DOHH2 (cell line): ENCODE measurements at regions not wholly inside any gene's neighbourhood (a gene's known extent, or its start where the extent isn't known, plus 50 kb on each side); places are given as distances from the start of the nearest gene placed in this dataset.

Experiments
- H3F3A ChIP-seq: fragments of 200-600 bp; sonication (generic), shearing (Covaris generic); 2 replicates; pipeline ENCODE4 v1.6.0; 2016; ENCODE audit warnings: antibody characterized with exemption, mild to moderate bottlenecking; ENCODE audit not compliant: control insufficient read depth, insufficient read depth
- H3K27ac ChIP-seq: fragments of 200-600 bp; sonication (generic); 2 replicates; pipeline ENCODE4 v1.5.1; 2014; ENCODE audit warnings: low read depth, mild to moderate bottlenecking, low read length, moderate library complexity
- H3K27me3 ChIP-seq: fragments of 200-600 bp; sonication (generic); 2 replicates; pipeline ENCODE4 v1.6.1; 2014; ENCODE audit warnings: mild to moderate bottlenecking, low read length, mixed read lengths; ENCODE audit not compliant: control insufficient read depth
- H3K36me3 ChIP-seq: fragments of 200-600 bp; sonication (generic); 2 replicates; pipeline ENCODE4 v1.6.1; 2014; ENCODE audit warnings: mild to moderate bottlenecking, low read length, moderate library complexity, mixed read lengths; ENCODE audit not compliant: control insufficient read depth
- H3K4me1 ChIP-seq: fragments of 200-600 bp; sonication (generic); 2 replicates; pipeline ENCODE4 v1.6.1; 2014; ENCODE audit warnings: mild to moderate bottlenecking, low read length, mixed read lengths; ENCODE audit not compliant: control insufficient read depth
- H3K4me2 ChIP-seq: fragments of 200-600 bp; sonication (generic); 2 replicates; pipeline ENCODE4 v1.6.0; 2014; ENCODE audit warnings: mild to moderate bottlenecking, low read length, moderate library complexity
- H3K4me3 ChIP-seq: fragments of 200-600 bp; sonication (generic); 2 replicates; pipeline ENCODE4 v1.5.1; 2014; ENCODE audit warnings: mild to moderate bottlenecking, low read length, mixed read lengths
- H3K79me2 ChIP-seq: fragments of 200-600 bp; sonication (generic); 2 replicates; pipeline ENCODE4 v1.6.1; 2014; ENCODE audit warnings: mild to moderate bottlenecking, low read length, mixed read lengths; ENCODE audit not compliant: control insufficient read depth
- H3K9me2 ChIP-seq: fragments of 200-600 bp; sonication (generic); replicated peaks from 2 replicates; pipeline ENCODE4 v1.6.1; 2014; ENCODE audit warnings: mild to moderate bottlenecking, low read length, mixed read lengths; ENCODE audit not compliant: control insufficient read depth
- H3K9me3 ChIP-seq: fragments of 200-600 bp; sonication (generic); 2 replicates; pipeline ENCODE4 v1.6.1; 2014; ENCODE audit warnings: antibody characterized with exemption, low read length, mixed read lengths; ENCODE audit not compliant: control insufficient read depth, insufficient read depth
- H4K20me1 ChIP-seq: fragments of 200-600 bp; sonication (generic); 2 replicates; pipeline ENCODE4 v1.6.0; 2014; ENCODE audit warnings: low read depth, mild to moderate bottlenecking, antibody characterized with exemption, low read length, moderate library complexity; ENCODE audit not compliant: control insufficient read depth, insufficient read depth
- EZH2phosphoT487 ChIP-seq: fragments of 200-600 bp; sonication (generic); IDR thresholded peaks from 2 replicates; pipeline ENCODE4 v1.6.1; 2017; ENCODE audit warnings: borderline replicate concordance, mild to moderate bottlenecking, antibody characterized with exemption, low read length, moderate library complexity, mixed read lengths
- TF ChIP-seq, protein P1 (sequence below): fragments of 200-600 bp; sonication (generic); IDR thresholded peaks from one replicate; pipeline ENCODE4 v1.5.1; 2014; ENCODE audit warnings: antibody characterized with exemption, mild to moderate bottlenecking, low read depth, low read length; ENCODE audit not compliant: poor library complexity, severe bottlenecking

GRCh38 chr14:101185946-101186345 lies 282.4 kb upstream of the RTL1 start:
- Histone ChIP-seq H3K9me3 (no peaks in the 10 kb centered on the region), H3K36me3 (no peaks in the 10 kb centered on the region), H3K79me2 (no peaks in the 10 kb centered on the region), H3K4me2 (no peak overlapping the region), H4K20me1 (no peaks in the 10 kb centered on the region), H3K9me2 (no peaks in the 10 kb centered on the region), H3K27ac (no peak overlapping the region), H3K4me3 (no peak overlapping the region), H3F3A (no peaks in the 10 kb centered on the region), H3K4me1 (no peaks in the 10 kb centered on the region), H3K27me3 (no peaks in the 10 kb centered on the region)
- no peak for TF ChIP-seq EZH2phosphoT487
- TF ChIP-seq, protein P1, sequence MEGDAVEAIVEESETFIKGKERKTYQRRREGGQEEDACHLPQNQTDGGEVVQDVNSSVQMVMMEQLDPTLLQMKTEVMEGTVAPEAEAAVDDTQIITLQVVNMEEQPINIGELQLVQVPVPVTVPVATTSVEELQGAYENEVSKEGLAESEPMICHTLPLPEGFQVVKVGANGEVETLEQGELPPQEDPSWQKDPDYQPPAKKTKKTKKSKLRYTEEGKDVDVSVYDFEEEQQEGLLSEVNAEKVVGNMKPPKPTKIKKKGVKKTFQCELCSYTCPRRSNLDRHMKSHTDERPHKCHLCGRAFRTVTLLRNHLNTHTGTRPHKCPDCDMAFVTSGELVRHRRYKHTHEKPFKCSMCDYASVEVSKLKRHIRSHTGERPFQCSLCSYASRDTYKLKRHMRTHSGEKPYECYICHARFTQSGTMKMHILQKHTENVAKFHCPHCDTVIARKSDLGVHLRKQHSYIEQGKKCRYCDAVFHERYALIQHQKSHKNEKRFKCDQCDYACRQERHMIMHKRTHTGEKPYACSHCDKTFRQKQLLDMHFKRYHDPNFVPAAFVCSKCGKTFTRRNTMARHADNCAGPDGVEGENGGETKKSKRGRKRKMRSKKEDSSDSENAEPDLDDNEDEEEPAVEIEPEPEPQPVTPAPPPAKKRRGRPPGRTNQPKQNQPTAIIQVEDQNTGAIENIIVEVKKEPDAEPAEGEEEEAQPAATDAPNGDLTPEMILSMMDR = no peak

DNA sequence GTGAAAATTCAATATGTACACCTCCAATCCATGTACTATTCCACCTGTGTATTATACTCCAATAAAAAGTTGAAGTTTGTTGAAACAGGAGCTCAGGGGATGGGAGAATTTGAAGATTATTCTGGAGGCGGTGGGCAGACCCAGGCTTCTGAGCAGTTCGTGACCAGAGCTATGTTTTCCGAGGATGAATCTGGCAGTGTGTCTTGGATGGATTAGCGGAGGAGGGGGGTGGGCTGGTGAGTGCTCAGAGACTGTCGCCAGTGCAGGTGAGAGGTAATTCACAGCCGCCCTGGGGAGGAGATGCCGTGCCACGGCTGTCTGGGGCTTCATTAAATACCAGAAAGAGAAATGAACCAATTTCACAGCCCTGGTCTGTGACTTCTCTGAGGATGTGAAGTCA lies 283.0 kb upstream of the RTL1 start:
- Histone ChIP-seq H3K9me2 (no peaks in the 10 kb centered on the region), H3K4me3 (no peak overlapping the region), H3K36me3 (no peaks in the 10 kb centered on the region), H3K27ac (no peak overlapping the region), H3F3A (no peaks in the 10 kb centered on the region), H3K4me2 (no peak overlapping the region), H3K9me3 (no peaks in the 10 kb centered on the region), H3K79me2 (no peaks in the 10 kb centered on the region), H3K27me3 (no peaks in the 10 kb centered on the region), H3K4me1 (no peaks in the 10 kb centered on the region), H4K20me1 (no peaks in the 10 kb centered on the region)
- TF ChIP-seq, protein P1 = no peak
- TF ChIP-seq EZH2phosphoT487 = no peak

DNA sequence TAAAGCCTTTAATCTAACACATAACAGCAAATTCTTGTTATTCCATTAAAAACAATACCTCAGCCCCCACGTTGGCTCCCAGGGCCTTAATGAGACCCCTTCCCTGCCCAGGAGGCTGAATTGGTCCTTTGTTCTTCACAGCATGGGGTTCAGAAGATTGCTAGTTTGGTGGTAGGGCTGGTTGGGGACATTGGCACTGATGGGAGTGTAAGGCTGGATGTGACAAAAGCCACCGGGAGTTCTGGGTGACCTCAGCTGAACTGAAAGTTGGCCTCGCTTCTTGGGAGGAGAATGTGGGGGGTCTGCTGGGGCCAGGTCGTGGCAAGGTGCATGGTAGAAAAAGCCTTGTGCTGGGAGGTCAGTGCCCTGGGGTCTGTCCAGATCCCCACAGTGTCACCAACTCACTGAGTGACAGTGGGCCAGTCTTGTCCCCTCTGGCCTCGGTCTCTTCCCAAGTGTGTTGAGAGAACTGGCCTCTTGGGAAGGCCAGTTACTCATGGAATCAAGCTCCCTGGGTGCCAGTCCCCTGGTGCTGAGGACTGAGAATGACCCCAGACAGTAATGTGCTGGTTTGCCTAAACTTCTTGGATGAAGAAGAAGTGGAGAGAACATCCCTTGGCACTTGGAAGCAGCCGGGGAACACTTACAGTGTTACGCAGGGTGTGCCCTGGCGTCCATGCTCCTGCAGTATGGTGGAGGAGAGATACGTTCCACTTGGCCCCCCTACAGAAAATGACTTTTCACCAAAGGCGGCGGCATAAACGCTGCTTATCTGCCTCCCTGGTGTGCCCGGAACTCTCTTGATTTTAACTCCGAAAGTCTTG lies 283.7 kb upstream of the RTL1 start:
- H3K27me3 ChIP-seq = no peaks in the 10 kb centered on the region
- H3K9me2 ChIP-seq = no peaks in the 10 kb centered on the region
- no peaks in the 10 kb centered on the region for H4K20me1 ChIP-seq
- H3K4me3 ChIP-seq = no peak overlapping the region
- H3F3A ChIP-seq = no peaks in the 10 kb centered on the region
- no peaks in the 10 kb centered on the region for H3K9me3 ChIP-seq
- TF ChIP-seq EZH2phosphoT487 = no peak
- TF ChIP-seq, protein P1 = no peak
- no peaks in the 10 kb centered on the region for H3K4me1 ChIP-seq
- no peak overlapping the region for H3K4me2 ChIP-seq
- no peaks in the 10 kb centered on the region for H3K79me2 ChIP-seq
- no peaks in the 10 kb centered on the region for H3K36me3 ChIP-seq
- no peak overlapping the region for H3K27ac ChIP-seq
